Naive B cell (primary cell): ENCODE measurements at regions not wholly inside any gene's neighbourhood (a gene's known extent, or its start where the extent isn't known, plus 50 kb on each side); places are given as distances from the start of the nearest gene placed in this dataset.
"Not testable (repeated sequence)": the region's sequence is repeated elsewhere in the genome, so short reads cannot be mapped to it uniquely, and the experiment has no call there.

Experiments used
- ATAC-seq, 2 donors: fragments of 150-1000 bp; cut with Tn5 transposase; 2 replicates each; pipeline ENCODE4 v1.10.0; 2021; ENCODE audit warnings: low read depth in 2 of 2, mild to moderate bottlenecking in 2 of 2, moderate library complexity in 2 of 2
- DNase-seq: peaks from one replicate; pipeline ENCODE4 v3.0.0; 2022
- H3K27ac Mint-ChIP-seq, 6 donors: one replicate each; pipeline ENCODE4 v1.8.0; 2020 to 2022; ENCODE audit warnings: mild to moderate bottlenecking in 6 of 6, mixed read lengths in 6 of 6, moderate library complexity in 5 of 6, inconsistent platforms in 2 of 6
- H3K27me3 Mint-ChIP-seq, 3 donors: one replicate each; pipeline ENCODE4 v1.8.0; 2021 to 2022; ENCODE audit warnings: mixed read lengths in 3 of 3, mild to moderate bottlenecking in 1 of 3
- H3K36me3 Mint-ChIP-seq, 2 donors: one replicate each; pipeline ENCODE4 v1.8.0; 2020 to 2022; ENCODE audit warnings: mixed read lengths in 2 of 2, inconsistent platforms in 1 of 2, mild to moderate bottlenecking in 1 of 2
- H3K4me1 Mint-ChIP-seq, 3 donors: one replicate each; pipeline ENCODE4 v1.8.0; 2020 to 2022; ENCODE audit warnings: mixed read lengths in 3 of 3, inconsistent platforms in 1 of 3, mild to moderate bottlenecking in 1 of 3, moderate library complexity in 1 of 3
- H3K4me3 Mint-ChIP-seq, 8 donors: one replicate each; pipeline ENCODE4 v1.8.0; 2020 to 2022; ENCODE audit warnings: mild to moderate bottlenecking in 8 of 8, mixed read lengths in 8 of 8, moderate library complexity in 8 of 8, inconsistent platforms in 2 of 8
- H3K9me3 Mint-ChIP-seq, 7 donors: one replicate each; pipeline ENCODE4 v1.8.0; 2020 to 2022; ENCODE audit warnings: mixed read lengths in 7 of 7, mild to moderate bottlenecking in 5 of 7, inconsistent platforms in 2 of 7, moderate library complexity in 1 of 7

- Mint-ChIP-seq H3K36me3 (no peaks in the 10 kb centered on the region), H3K27me3 (no peaks in the 10 kb centered on the region), H3K4me1 (peaks cover 5 to 9% (median 8%) of the 10 kb centered on the region in 3 donors), H3K4me3 (no peak overlapping the region), H3K9me3 (peaks cover 0 to 9% (median under 1%) of the 10 kb centered on the region in 7 donors), H3K27ac (no peak overlapping the region)
- DNase-seq (no peak), ATAC-seq (no peak)
Measured at GRCh38 chr4:189659287-189659686, 281.4 kb upstream of the FRG1 start.

- ATAC-seq, result no peak
- H3K9me3 Mint-ChIP-seq, result peaks cover 0 to 9% (median 1%) of the 10 kb centered on the region in 7 donors
- no peak for DNase-seq
- no peak overlapping the region for H3K4me3 Mint-ChIP-seq
- H3K27me3 Mint-ChIP-seq, result no peaks in the 10 kb centered on the region
- H3K27ac Mint-ChIP-seq, result peak overlapping the region in 2 of 6 donors; percentile 49 to 56
- no peaks in the 10 kb centered on the region for H3K36me3 Mint-ChIP-seq
- peaks cover 5 to 9% (median 8%) of the 10 kb centered on the region in 3 donors for H3K4me1 Mint-ChIP-seq
Measured at GRCh38 chr4:189660722-189661360, 279.8 kb upstream of the FRG1 start.

GRCh38 chr4:189664693-189665250, 275.9 kb upstream of the FRG1 start:
- DNase-seq, result no peak
- no peaks in the 10 kb centered on the region for H3K4me1 Mint-ChIP-seq
- no peak overlapping the region for H3K27ac Mint-ChIP-seq
- peaks cover 0 to 9% (median 0%) of the 10 kb centered on the region in 7 donors for H3K9me3 Mint-ChIP-seq
- no peaks in the 10 kb centered on the region for H3K27me3 Mint-ChIP-seq
- no peak for ATAC-seq
- H3K4me3 Mint-ChIP-seq, result peak overlapping the region in 1 of 8 donors; percentile 35
- no peaks in the 10 kb centered on the region for H3K36me3 Mint-ChIP-seq

GRCh38 chr4:189665712-189666305, 274.9 kb upstream of the FRG1 start:
- not testable (repeated sequence) for ATAC-seq, H3K36me3 Mint-ChIP-seq, H3K4me1 Mint-ChIP-seq, H3K27me3 Mint-ChIP-seq, H3K9me3 Mint-ChIP-seq, H3K27ac Mint-ChIP-seq, H3K4me3 Mint-ChIP-seq, DNase-seq

- not testable (repeated sequence) for H3K27me3 Mint-ChIP-seq, H3K36me3 Mint-ChIP-seq, DNase-seq, H3K27ac Mint-ChIP-seq, H3K4me1 Mint-ChIP-seq, ATAC-seq, H3K9me3 Mint-ChIP-seq, H3K4me3 Mint-ChIP-seq
Measured at GRCh38 chr4:189667386-189667785, 273.3 kb upstream of the FRG1 start.

GRCh38 chr4:189697675-189698245, 242.9 kb upstream of the FRG1 start:
- not testable (repeated sequence) for H3K27me3 Mint-ChIP-seq, ATAC-seq, H3K4me3 Mint-ChIP-seq, H3K4me1 Mint-ChIP-seq, H3K27ac Mint-ChIP-seq, DNase-seq, H3K9me3 Mint-ChIP-seq, H3K36me3 Mint-ChIP-seq

- not testable (repeated sequence) for H3K36me3 Mint-ChIP-seq, H3K9me3 Mint-ChIP-seq, H3K27ac Mint-ChIP-seq, ATAC-seq, H3K4me3 Mint-ChIP-seq, H3K27me3 Mint-ChIP-seq, H3K4me1 Mint-ChIP-seq, DNase-seq
Measured at GRCh38 chr4:189703000-189703399, 237.7 kb upstream of the FRG1 start.

- not testable (repeated sequence) for H3K4me1 Mint-ChIP-seq, H3K27ac Mint-ChIP-seq, ATAC-seq, H3K27me3 Mint-ChIP-seq, H3K4me3 Mint-ChIP-seq, DNase-seq, H3K36me3 Mint-ChIP-seq, H3K9me3 Mint-ChIP-seq
Measured at GRCh38 chr4:189706821-189707220, 233.9 kb upstream of the FRG1 start.

- not testable (repeated sequence) for H3K27me3 Mint-ChIP-seq, H3K36me3 Mint-ChIP-seq, H3K27ac Mint-ChIP-seq, H3K4me3 Mint-ChIP-seq, H3K9me3 Mint-ChIP-seq, DNase-seq, ATAC-seq, H3K4me1 Mint-ChIP-seq
Measured at GRCh38 chr4:189707227-189707626, 233.4 kb upstream of the FRG1 start.

- H3K27ac Mint-ChIP-seq, H3K9me3 Mint-ChIP-seq, H3K36me3 Mint-ChIP-seq, H3K4me3 Mint-ChIP-seq, ATAC-seq, H3K27me3 Mint-ChIP-seq, DNase-seq, H3K4me1 Mint-ChIP-seq: not testable (repeated sequence)
Measured at GRCh38 chr4:189711956-189712355, 228.7 kb upstream of the FRG1 start.

GRCh38 chr4:189721016-189721993, 219.4 kb upstream of the FRG1 start:
- not testable (repeated sequence) for DNase-seq, H3K27me3 Mint-ChIP-seq, H3K36me3 Mint-ChIP-seq, ATAC-seq, H3K9me3 Mint-ChIP-seq, H3K4me1 Mint-ChIP-seq
- H3K4me3 Mint-ChIP-seq, result peak overlapping the region in 2 of 8 donors; percentile 38 to 72
- peak overlapping the region in 1 of 6 donors; percentile 29 for H3K27ac Mint-ChIP-seq

- not testable (repeated sequence) for H3K4me1 Mint-ChIP-seq, DNase-seq, H3K9me3 Mint-ChIP-seq, H3K27me3 Mint-ChIP-seq, H3K36me3 Mint-ChIP-seq, ATAC-seq, H3K27ac Mint-ChIP-seq
- H3K4me3 Mint-ChIP-seq, result peak overlapping the region in 2 of 8 donors; percentile 6 to 63
Measured at GRCh38 chr4:189722324-189723003, 218.2 kb upstream of the FRG1 start.
